HepG2 (cell line): ENCODE measurements at regions not wholly inside any gene's neighbourhood (a gene's known extent, or its start where the extent isn't known, plus 50 kb on each side); places are given as distances from the start of the nearest gene placed in this dataset.
A peak's percentile ranks its signal among the peaks of the same experiment; 100 is the strongest.

Source experiments
- ARID5B ChIP-seq: IDR thresholded peaks from 2 replicates; pipeline ENCODE4 v1.4.0; 2020; ENCODE audit warnings: mild to moderate bottlenecking, missing genetic modification reagents
- ASH2L ChIP-seq: fragments of 300-600, 200-600 bp; sonication (generic); IDR thresholded peaks from 2 replicates; pipeline ENCODE4 v1.7.0; 2017; ENCODE audit warnings: low read depth, mild to moderate bottlenecking, moderate library complexity, mixed read lengths, low read length; ENCODE audit not compliant: insufficient read length
- CCDC6 ChIP-seq: sonication (generic); formaldehyde crosslinking; IDR thresholded peaks from 2 replicates; pipeline ENCODE4 v1.8.1; 2022; ENCODE audit warnings: mild to moderate bottlenecking, missing genetic modification reagents, moderate library complexity
- CENPT ChIP-seq: sonication (generic); formaldehyde crosslinking; IDR thresholded peaks from 2 replicates; pipeline ENCODE4 v1.8.0; 2022; ENCODE audit warnings: low read depth, mild to moderate bottlenecking, moderate library complexity, missing genetic modification reagents
- E2F2 ChIP-seq: sonication (generic); formaldehyde crosslinking; IDR thresholded peaks from 2 replicates; pipeline ENCODE4 v1.4.0; 2020; ENCODE audit warnings: missing genetic modification reagents, borderline replicate concordance
- EP300 ChIP-seq, 3 experiments: sonication (generic) in 1 of 3; formaldehyde crosslinking in 1 of 3; IDR thresholded peaks; 2 replicates each; pipeline versions ENCODE4 v1.5.1 to v1.6.1; 2011 to 2020; ENCODE audit warnings: low read depth in 2 of 3, low read length in 2 of 3, borderline replicate concordance in 1 of 3, improper control_type of control experiment in 1 of 3, mild to moderate bottlenecking in 1 of 3, missing genetic modification reagents in 1 of 3, moderate library complexity in 1 of 3
- HCFC1 ChIP-seq: fragments of 150-350 bp; IDR thresholded peaks from 2 replicates; pipeline ENCODE4 v1.6.1; 2014; ENCODE audit warnings: low read depth, low read length
- KAT8 ChIP-seq: IDR thresholded peaks from 2 replicates; pipeline ENCODE4 v1.6.1; 2016; ENCODE audit warnings: missing genetic modification reagents, missing compliant biosample characterization
- NCOA2 ChIP-seq: sonication (generic); formaldehyde crosslinking; IDR thresholded peaks from 2 replicates; pipeline ENCODE4 v1.8.0; 2022; ENCODE audit warnings: inconsistent platforms
- PAXIP1 ChIP-seq: sonication (generic); formaldehyde crosslinking; conservative IDR thresholded peaks from 2 replicates; pipeline ENCODE4 v1.4.0; 2020; ENCODE audit warnings: mild to moderate bottlenecking, missing genetic modification reagents, moderate library complexity
- SOX5 ChIP-seq: IDR thresholded peaks from 2 replicates; pipeline ENCODE4 v1.6.1; 2016; ENCODE audit warnings: borderline replicate concordance
- THAP9 ChIP-seq: sonication (generic); formaldehyde crosslinking; IDR thresholded peaks from 2 replicates; pipeline ENCODE4; 2020; ENCODE audit warnings: missing genetic modification reagents, mild to moderate bottlenecking, borderline replicate concordance
- THRA ChIP-seq: sonication (generic); formaldehyde crosslinking; IDR thresholded peaks from 2 replicates; pipeline ENCODE4 v1.4.0; 2020; ENCODE audit warnings: missing genetic modification reagents, borderline replicate concordance
- ZNF264 ChIP-seq: sonication (generic); formaldehyde crosslinking; IDR thresholded peaks from 2 replicates; pipeline ENCODE4 v1.4.0; 2020; ENCODE audit warnings: missing genetic modification reagents
- ZNF333 ChIP-seq: sonication (generic); formaldehyde crosslinking; IDR thresholded peaks from 2 replicates; pipeline ENCODE4 v1.4.0; 2020; ENCODE audit warnings: mild to moderate bottlenecking, missing genetic modification reagents, borderline replicate concordance
- ZNF788 ChIP-seq: sonication (generic); formaldehyde crosslinking; IDR thresholded peaks from 2 replicates; pipeline ENCODE4 v1.5.0; 2020; ENCODE audit warnings: mild to moderate bottlenecking, missing genetic modification reagents, borderline replicate concordance

- TF ChIP-seq E2F2 (CRISPR knock-in tag) (no peak), ZNF333 (CRISPR knock-in tag) (no peak), EP300 (IDR thresholded peaks at IDR 0.05; ENCODE audit: low read depth in 2 of 2, low read length in 2 of 2) (peak in 1 of 2 experiments; percentile 41; a peak in 1 of 4 replicates), EP300 (CRISPR knock-in tag; IDR thresholded peaks at IDR 0.05; ENCODE audit: borderline replicate concordance) (no peak), ZNF788 (CRISPR knock-in tag) (no peak), SOX5 (peak; percentile 41; the same call in 1 of the 2 replicates), CENPT (CRISPR knock-in tag) (no peak), ARID5B (CRISPR knock-in tag) (peak; percentile 77), THRA (CRISPR knock-in tag) (0 out of 2 replicates have a peak, but pooled peaks have one; percentile 10), ZNF264 (CRISPR knock-in tag) (no peak), NCOA2 (CRISPR knock-in tag) (peak; percentile 55; the same call in 1 of the 2 replicates), CCDC6 (no peak), KAT8 (CRISPR knock-in tag) (no peak), PAXIP1 (CRISPR knock-in tag) (peak; percentile 43), THAP9 (CRISPR knock-in tag) (no peak), HCFC1 (no peak), ASH2L (peak; percentile 13)
Observed at GRCh38 chr4:138348055-138348454, 105.9 kb upstream of the SLC7A11 start (continued).
